ENCODE measurements at regions not wholly inside any gene's neighbourhood (a gene's known extent, or its start where the extent isn't known, plus 50 kb on each side); places are given as distances from the start of the nearest gene placed in this dataset.

- H3K36me3 Mint-ChIP-seq (ENCODE audit: low read depth): peaks cover 9% of the 10 kb centered on the region
- peaks cover 10% of the 10 kb centered on the region for H3K4me1 Mint-ChIP-seq
- TF ChIP-seq CTCF (IDR thresholded peaks at IDR 0.05): no peak
- H3K27me3 Mint-ChIP-seq (ENCODE audit: low read depth, poor library complexity): no peaks in the 10 kb centered on the region
- H3K27ac Mint-ChIP-seq: no peak overlapping the region
- no peak for DNase-seq
- H3K4me3 Mint-ChIP-seq: no peak overlapping the region
- H3K9me3 Mint-ChIP-seq: peaks cover 30% of the 10 kb centered on the region
Observed at GRCh38 chr4:18878561-18878960, 857.0 kb upstream of the LCORL start.

- DNase-seq: no peak
- Mint-ChIP-seq H3K4me1 (peaks cover 13% of the 10 kb centered on the region), H3K27me3 (ENCODE audit: low read depth, poor library complexity) (no peaks in the 10 kb centered on the region), H3K27ac (peak overlapping the region; percentile 35), H3K4me3 (no peak overlapping the region), H3K36me3 (ENCODE audit: low read depth) (peaks cover 6% of the 10 kb centered on the region), H3K9me3 (peaks cover 26% of the 10 kb centered on the region)
- no peak for TF ChIP-seq CTCF (IDR thresholded peaks at IDR 0.05)
Observed at GRCh38 chr4:18869166-18869565, 847.6 kb upstream of the LCORL start.

GRCh38 chr4:18860836-18861530 is 839.4 kb upstream of the LCORL start:
- Mint-ChIP-seq H3K4me3 (peak overlapping the region; percentile 43), H3K36me3 (ENCODE audit: low read depth) (no peaks in the 10 kb centered on the region)

GRCh38 chr4:18859468-18859867 is 837.9 kb upstream of the LCORL start:
- Mint-ChIP-seq H3K4me3 (peak overlapping the region; percentile 29), H3K27ac (peak overlapping the region; percentile 88), H3K4me1 (peaks cover 27% of the 10 kb centered on the region), H3K9me3 (no peaks in the 10 kb centered on the region), H3K36me3 (ENCODE audit: low read depth) (no peaks in the 10 kb centered on the region), H3K27me3 (ENCODE audit: low read depth, poor library complexity) (no peaks in the 10 kb centered on the region)
- peak; percentile 13 for DNase-seq
- TF ChIP-seq CTCF (IDR thresholded peaks at IDR 0.05): no peak

More at GRCh38 chr4:18860836-18861530, 839.4 kb upstream of the LCORL start:
- Mint-ChIP-seq H3K27me3 (ENCODE audit: low read depth, poor library complexity) (no peaks in the 10 kb centered on the region), H3K9me3 (no peaks in the 10 kb centered on the region), H3K4me1 (peaks cover 27% of the 10 kb centered on the region), H3K27ac (peak overlapping the region; percentile 88)
- DNase-seq: no peak
- TF ChIP-seq CTCF (IDR thresholded peaks at IDR 0.05): no peak

- Mint-ChIP-seq H3K4me3 (no peak overlapping the region), H3K27me3 (ENCODE audit: low read depth, poor library complexity) (no peaks in the 10 kb centered on the region), H3K9me3 (no peaks in the 10 kb centered on the region), H3K27ac (no peak overlapping the region), H3K36me3 (ENCODE audit: low read depth) (no peaks in the 10 kb centered on the region), H3K4me1 (peaks cover 27% of the 10 kb centered on the region)
- DNase-seq: no peak
- TF ChIP-seq CTCF (IDR thresholded peaks at IDR 0.05): no peak
Observed at GRCh38 chr4:18858229-18858922, 836.8 kb upstream of the LCORL start.
